GM12872 (cell line): ENCODE measurements at regions not wholly inside any gene's neighbourhood (a gene's known extent, or its start where the extent isn't known, plus 50 kb on each side); places are given as distances from the start of the nearest gene placed in this dataset.

ENCODE experiments used
- CTCF ChIP-seq: IDR thresholded peaks from 3 replicates; pipeline ENCODE4 v1.5.1; 2011; ENCODE audit warnings: low read depth, mild to moderate bottlenecking, low read length, moderate library complexity; ENCODE audit not compliant: insufficient read depth

- TF ChIP-seq CTCF, result no peak
These were observed 294.2 kb upstream of the TCF21 start for GRCh38 chr6:133594652-133595110.

- TF ChIP-seq CTCF, result no peak
These were observed 293.7 kb upstream of the TCF21 start for GRCh38 chr6:133595111-133595761.

GRCh38 chr6:133606852-133607251 is 282.1 kb upstream of the TCF21 start:
- TF ChIP-seq CTCF, result no peak

GRCh38 chr6:133608620-133609019 is 280.3 kb upstream of the TCF21 start:
- TF ChIP-seq CTCF, result no peak

- TF ChIP-seq CTCF, result no peak
These were observed 279.3 kb upstream of the TCF21 start for GRCh38 chr6:133609415-133610226.

GRCh38 chr6:133610227-133610840 is 278.6 kb upstream of the TCF21 start:
- no peak for TF ChIP-seq CTCF

GRCh38 chr6:133610971-133611370 is 277.9 kb upstream of the TCF21 start:
- no peak for TF ChIP-seq CTCF
